GM12872 (cell line): ENCODE measurements at regions not wholly inside any gene's neighbourhood (a gene's known extent, or its start where the extent isn't known, plus 50 kb on each side); places are given as distances from the start of the nearest gene placed in this dataset.

Source experiments
- TF ChIP-seq, protein P1 (sequence below): IDR thresholded peaks from 3 replicates; pipeline ENCODE4 v1.5.1; 2011; ENCODE audit warnings: low read depth, mild to moderate bottlenecking, low read length, moderate library complexity; ENCODE audit not compliant: insufficient read depth

DNA sequence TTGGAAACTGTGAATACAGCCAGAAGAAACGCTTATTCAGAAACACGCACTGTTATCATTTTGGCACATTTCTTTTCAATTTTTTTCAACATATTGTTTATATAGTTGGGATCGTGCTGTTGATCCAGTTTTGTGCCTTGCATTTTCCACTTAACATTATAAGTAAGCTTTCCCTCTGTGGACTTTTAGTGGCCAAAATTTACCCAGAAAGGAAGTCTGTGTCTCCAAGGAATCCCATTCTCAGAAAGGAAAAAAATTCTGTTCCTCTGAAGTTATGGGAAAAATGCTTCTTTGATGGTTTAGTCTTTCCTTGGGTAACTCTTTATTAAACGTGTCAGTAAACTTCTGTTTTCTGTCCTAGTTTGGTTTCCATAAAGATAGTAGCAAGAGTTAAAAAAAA is 280.0 kb downstream of the REEP3 start:
- TF ChIP-seq, protein P1, sequence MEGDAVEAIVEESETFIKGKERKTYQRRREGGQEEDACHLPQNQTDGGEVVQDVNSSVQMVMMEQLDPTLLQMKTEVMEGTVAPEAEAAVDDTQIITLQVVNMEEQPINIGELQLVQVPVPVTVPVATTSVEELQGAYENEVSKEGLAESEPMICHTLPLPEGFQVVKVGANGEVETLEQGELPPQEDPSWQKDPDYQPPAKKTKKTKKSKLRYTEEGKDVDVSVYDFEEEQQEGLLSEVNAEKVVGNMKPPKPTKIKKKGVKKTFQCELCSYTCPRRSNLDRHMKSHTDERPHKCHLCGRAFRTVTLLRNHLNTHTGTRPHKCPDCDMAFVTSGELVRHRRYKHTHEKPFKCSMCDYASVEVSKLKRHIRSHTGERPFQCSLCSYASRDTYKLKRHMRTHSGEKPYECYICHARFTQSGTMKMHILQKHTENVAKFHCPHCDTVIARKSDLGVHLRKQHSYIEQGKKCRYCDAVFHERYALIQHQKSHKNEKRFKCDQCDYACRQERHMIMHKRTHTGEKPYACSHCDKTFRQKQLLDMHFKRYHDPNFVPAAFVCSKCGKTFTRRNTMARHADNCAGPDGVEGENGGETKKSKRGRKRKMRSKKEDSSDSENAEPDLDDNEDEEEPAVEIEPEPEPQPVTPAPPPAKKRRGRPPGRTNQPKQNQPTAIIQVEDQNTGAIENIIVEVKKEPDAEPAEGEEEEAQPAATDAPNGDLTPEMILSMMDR = no peak

DNA sequence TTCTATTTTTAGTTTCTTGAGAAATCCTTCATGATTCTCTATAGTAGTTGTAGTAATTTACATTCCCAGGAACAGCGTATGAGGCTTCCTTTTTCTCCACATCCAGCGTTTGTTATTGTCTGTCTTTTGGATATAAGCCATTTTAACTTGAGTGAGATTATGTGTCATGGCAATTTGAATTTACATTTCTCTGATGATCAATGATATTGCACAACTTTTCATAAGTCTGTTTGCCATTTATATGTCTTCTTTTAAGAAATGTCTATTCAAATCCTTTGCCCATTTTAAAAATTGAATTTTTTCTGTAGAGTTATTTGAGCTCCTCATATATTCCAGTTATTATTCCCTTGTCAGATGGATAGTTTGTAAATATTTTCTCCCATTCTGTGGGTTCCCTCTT is 285.1 kb downstream of the REEP3 start:
- TF ChIP-seq, protein P1 = no peak

GRCh38 chr10:63812501-63812900 is 291.3 kb downstream of the REEP3 start:
- TF ChIP-seq, protein P1 = no peak

- TF ChIP-seq, protein P1 = peak; percentile 57; the same call in 2 of the 3 replicates
These were observed 298.6 kb downstream of the REEP3 start for GRCh38 chr10:63819753-63820329.

DNA sequence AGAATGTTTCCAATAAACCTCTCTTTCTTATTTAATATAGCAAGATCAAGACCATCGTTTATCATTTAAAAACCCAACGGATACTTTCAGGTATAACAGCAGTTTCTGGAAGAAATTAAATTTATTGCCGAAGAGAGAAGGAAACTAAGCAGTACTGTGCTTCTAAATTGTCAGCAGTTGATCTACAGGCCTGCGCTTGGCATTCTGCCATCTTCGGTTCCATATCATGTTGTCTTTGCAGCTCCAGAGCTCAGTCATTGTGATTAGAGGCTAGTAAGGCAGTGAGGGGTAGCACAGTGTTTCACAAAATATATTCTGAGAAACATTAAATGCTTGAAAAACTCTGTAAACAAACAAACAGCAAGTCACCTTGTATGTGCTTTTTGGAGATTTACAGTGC is 301.3 kb downstream of the REEP3 start:
- TF ChIP-seq, protein P1 = no peak

DNA sequence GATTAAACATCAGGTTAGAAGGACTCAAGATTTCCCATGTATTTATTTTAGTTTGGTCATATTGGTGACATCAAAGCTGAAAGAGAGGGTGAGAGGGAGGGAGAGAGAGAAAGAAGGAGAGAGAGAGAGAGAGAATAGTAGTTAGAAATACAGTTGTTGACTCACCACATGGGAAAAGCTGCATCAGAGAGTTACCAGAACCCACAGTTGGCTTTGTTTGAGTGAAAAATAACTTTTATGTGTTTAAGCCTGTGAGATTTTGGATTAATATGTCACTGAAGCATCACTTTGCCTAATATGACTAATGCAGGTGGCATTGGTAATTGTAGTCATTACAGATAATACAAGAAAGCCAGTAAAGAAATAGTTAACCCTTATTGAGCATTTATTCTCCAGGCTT is 303.9 kb downstream of the REEP3 start:
- TF ChIP-seq, protein P1 = no peak

GRCh38 chr10:63825766-63826165 is 304.6 kb downstream of the REEP3 start:
- TF ChIP-seq, protein P1 = no peak
